Thymus (tissue), 11 donors: ENCODE measurements at regions not wholly inside any gene's neighbourhood (a gene's known extent, or its start where the extent isn't known, plus 50 kb on each side); places are given as distances from the start of the nearest gene placed in this dataset.
"Not testable (repeated sequence)": the region's sequence is repeated elsewhere in the genome, so short reads cannot be mapped to it uniquely, and the experiment has no call there.

Experiments
- DNase-seq, 9 donors: peaks; one replicate each; pipeline ENCODE4 v3.0.0-alpha.2; 2013; ENCODE audit warnings: low spot score in 9 of 9, low read depth in 6 of 9, missing footprints in 1 of 9
- H3K27ac ChIP-seq, 2 donors: one replicate each; pipeline ENCODE4 v1.5.1; 2013; ENCODE audit warnings: control low read depth in 1 of 2, low read depth in 1 of 2, low read length in 1 of 2, mild to moderate bottlenecking in 1 of 2, moderate library complexity in 1 of 2
- H3K27me3 ChIP-seq, 2 donors: one replicate each; pipeline ENCODE4 v1.5.1; 2013; ENCODE audit warnings: low read length in 1 of 2; ENCODE audit not compliant: control insufficient read depth in 2 of 2, insufficient read depth in 1 of 2
- H3K36me3 ChIP-seq, 2 donors: one replicate each; pipeline ENCODE4 v1.5.1; 2013; ENCODE audit warnings: low read length in 1 of 2, mild to moderate bottlenecking in 1 of 2, moderate library complexity in 1 of 2; ENCODE audit not compliant: control insufficient read depth in 2 of 2, insufficient read depth in 2 of 2
- H3K4me1 ChIP-seq, 2 donors: one replicate each; pipeline ENCODE4 v1.5.1; 2013; ENCODE audit warnings: low read length in 2 of 2; ENCODE audit not compliant: control insufficient read depth in 2 of 2, insufficient read depth in 2 of 2
- H3K4me3 ChIP-seq, 2 donors: one replicate each; pipeline ENCODE4 v1.5.1; 2013; ENCODE audit warnings: low read length in 2 of 2, control low read depth in 1 of 2, mild to moderate bottlenecking in 1 of 2
- H3K9me3 ChIP-seq, 2 donors: one replicate each; pipeline ENCODE4 v1.5.1; 2013; ENCODE audit warnings: low read length in 1 of 2, mild to moderate bottlenecking in 1 of 2; ENCODE audit not compliant: control insufficient read depth in 2 of 2, insufficient read depth in 1 of 2
- WGBS: extraction: QIAGEN DNeasy Blood & Tissue Kit; methylation state at CpG from one replicate; pipeline ENCODE4 v1.1.7; 2013; 5-methylcytosine and 5-hydroxymethylcytosine counted together
- donor health status: healthy.

- H3K27me3 ChIP-seq: no peaks in the 10 kb centered on the region
- no peak overlapping the region for H3K4me3 ChIP-seq
- no peak overlapping the region for H3K27ac ChIP-seq
- WGBS: 96% methylated on average over 1 of the region's 1 CpG
- H3K36me3 ChIP-seq: no peaks in the 10 kb centered on the region
- DNase-seq: no peak
- H3K4me1 ChIP-seq: no peaks in the 10 kb centered on the region
- no peaks in the 10 kb centered on the region for H3K9me3 ChIP-seq
These were observed 207.1 kb upstream of the PCDH18 start for GRCh38 chr4:137739391-137739790.

- WGBS: 92% methylated on average over 4 of the region's 4 CpGs
- no peak overlapping the region for H3K27ac ChIP-seq
- H3K4me1 ChIP-seq: no peaks in the 10 kb centered on the region
- no peak overlapping the region for H3K4me3 ChIP-seq
- no peak for DNase-seq
- no peaks in the 10 kb centered on the region for H3K9me3 ChIP-seq
- H3K36me3 ChIP-seq: no peaks in the 10 kb centered on the region
- no peaks in the 10 kb centered on the region for H3K27me3 ChIP-seq
These were observed 206.2 kb upstream of the PCDH18 start for GRCh38 chr4:137738375-137738990.

- Histone ChIP-seq H3K9me3 (no peaks in the 10 kb centered on the region), H3K4me1 (no peaks in the 10 kb centered on the region), H3K27me3 (no peaks in the 10 kb centered on the region), H3K27ac (no peak overlapping the region), H3K4me3 (no peak overlapping the region), H3K36me3 (no peaks in the 10 kb centered on the region)
- no peak for DNase-seq
- 93% methylated on average over 4 of the region's 4 CpGs for WGBS
These were observed 203.3 kb upstream of the PCDH18 start for GRCh38 chr4:137735561-137736104.

- H3K4me3 ChIP-seq, H3K27ac ChIP-seq, H3K4me1 ChIP-seq, DNase-seq, H3K27me3 ChIP-seq, H3K9me3 ChIP-seq, H3K36me3 ChIP-seq: not testable (repeated sequence)
- 92% methylated on average over 44 of the region's 44 CpGs for WGBS
These were observed 201.2 kb upstream of the PCDH18 start for GRCh38 chr4:137733174-137734141.

- no peak overlapping the region for H3K4me3 ChIP-seq
- no peak for DNase-seq
- 89% methylated on average over 1 of the region's 1 CpG for WGBS
- no peak overlapping the region for H3K27ac ChIP-seq
- H3K9me3 ChIP-seq: no peaks in the 10 kb centered on the region
- H3K4me1 ChIP-seq: no peaks in the 10 kb centered on the region
- H3K27me3 ChIP-seq: no peaks in the 10 kb centered on the region
- H3K36me3 ChIP-seq: no peaks in the 10 kb centered on the region
These were observed 190.6 kb upstream of the PCDH18 start for GRCh38 chr4:137722910-137723309.

- no peak for DNase-seq
- Histone ChIP-seq H3K9me3 (peaks cover 0 to 7% of the 10 kb centered on the region in 2 donors), H3K4me1 (no peaks in the 10 kb centered on the region), H3K36me3 (no peaks in the 10 kb centered on the region), H3K27me3 (no peaks in the 10 kb centered on the region), H3K27ac (no peak overlapping the region), H3K4me3 (no peak overlapping the region)
- WGBS: 86% methylated on average over 2 of the region's 2 CpGs
These were observed 179.2 kb upstream of the PCDH18 start for GRCh38 chr4:137711502-137711901.

- no peaks in the 10 kb centered on the region for H3K27me3 ChIP-seq
- no peaks in the 10 kb centered on the region for H3K4me1 ChIP-seq
- H3K36me3 ChIP-seq: no peaks in the 10 kb centered on the region
- no peak overlapping the region for H3K27ac ChIP-seq
- peaks cover 0 to 7% of the 10 kb centered on the region in 2 donors for H3K9me3 ChIP-seq
- H3K4me3 ChIP-seq: no peak overlapping the region
- WGBS: 97% methylated on average over 2 of the region's 2 CpGs
- no peak for DNase-seq
These were observed 175.3 kb upstream of the PCDH18 start for GRCh38 chr4:137707626-137708025.

- H3K27me3 ChIP-seq: no peaks in the 10 kb centered on the region
- H3K9me3 ChIP-seq: peaks cover 0 to 7% of the 10 kb centered on the region in 2 donors
- H3K4me1 ChIP-seq: no peaks in the 10 kb centered on the region
- H3K4me3 ChIP-seq: no peak overlapping the region
- H3K27ac ChIP-seq: no peak overlapping the region
- H3K36me3 ChIP-seq: no peaks in the 10 kb centered on the region
- no peak for DNase-seq
These were observed 174.9 kb upstream of the PCDH18 start for GRCh38 chr4:137707102-137707620.

GRCh38 chr4:137705171-137705783 is 173.0 kb upstream of the PCDH18 start:
- H3K9me3 ChIP-seq: no peaks in the 10 kb centered on the region
- peak in 1 of 9 donors; percentile 6 for DNase-seq
- H3K27ac ChIP-seq: no peak overlapping the region
- no peak overlapping the region for H3K4me3 ChIP-seq
- H3K4me1 ChIP-seq: no peaks in the 10 kb centered on the region
- H3K36me3 ChIP-seq: no peaks in the 10 kb centered on the region
- H3K27me3 ChIP-seq: no peaks in the 10 kb centered on the region
- WGBS: 35% methylated on average over 3 of the region's 3 CpGs
